ENCODE measurements at regions not wholly inside any gene's neighbourhood (a gene's known extent, or its start where the extent isn't known, plus 50 kb on each side); places are given as distances from the start of the nearest gene placed in this dataset.
"Not testable (repeated sequence)": the region's sequence is repeated elsewhere in the genome, so short reads cannot be mapped to it uniquely, and the experiment has no call there.

- no peaks in the 10 kb centered on the region for H3K27me3 Mint-ChIP-seq
- peaks cover 0 to 33% (median 8%) of the 10 kb centered on the region in 7 donors for H3K9me3 Mint-ChIP-seq
- DNase-seq (no peak), ATAC-seq (ENCODE audit: low read depth in 2 of 2) (no peak)
- Histone ChIP-seq H3K27me3 (ENCODE audit: control insufficient read depth, insufficient read depth, low read length) (no peaks in the 10 kb centered on the region), H3K9me3 (ENCODE audit: control insufficient read depth in 2 of 2, low read length in 2 of 2) (peaks cover 2 to 9% of the 10 kb centered on the region in 2 experiments), H3K36me3 (ENCODE audit: control insufficient read depth, insufficient read depth, low read length) (no peaks in the 10 kb centered on the region), H3K27ac (ENCODE audit: insufficient read depth, low read length, poor library complexity, severe bottlenecking) (no peak overlapping the region), H3K4me1 (ENCODE audit: control insufficient read depth, insufficient read depth, low read length, poor library complexity, severe bottlenecking) (no peaks in the 10 kb centered on the region), H3K4me3 (ENCODE audit: low read depth, low read length) (no peak overlapping the region)
- no peak overlapping the region for H3K27ac Mint-ChIP-seq
- H3K36me3 Mint-ChIP-seq = no peaks in the 10 kb centered on the region
- no peak overlapping the region for H3K4me3 Mint-ChIP-seq
- H3K4me1 Mint-ChIP-seq = peaks cover 0 to under 1% (median 0%) of the 10 kb centered on the region in 4 donors
These were observed 137.1 kb upstream of the FOXG1 start for GRCh38 chr14:28629328-28630004.

GRCh38 chr14:28630100-28630499 is 136.5 kb upstream of the FOXG1 start:
- Mint-ChIP-seq H3K27me3 (no peaks in the 10 kb centered on the region), H3K4me1 (peaks cover 0 to 5% (median 0%) of the 10 kb centered on the region in 4 donors), H3K36me3 (no peaks in the 10 kb centered on the region), H3K27ac (no peak overlapping the region), H3K4me3 (no peak overlapping the region), H3K9me3 (peaks cover 0 to 33% (median 8%) of the 10 kb centered on the region in 7 donors)
- Histone ChIP-seq H3K27ac (ENCODE audit: insufficient read depth, low read length, poor library complexity, severe bottlenecking) (no peak overlapping the region), H3K36me3 (ENCODE audit: control insufficient read depth, insufficient read depth, low read length) (no peaks in the 10 kb centered on the region), H3K4me1 (ENCODE audit: control insufficient read depth, insufficient read depth, low read length, poor library complexity, severe bottlenecking) (no peaks in the 10 kb centered on the region), H3K27me3 (ENCODE audit: control insufficient read depth, insufficient read depth, low read length) (no peaks in the 10 kb centered on the region), H3K4me3 (ENCODE audit: low read depth, low read length) (no peak overlapping the region), H3K9me3 (ENCODE audit: control insufficient read depth in 2 of 2, low read length in 2 of 2) (peaks cover 2 to 9% of the 10 kb centered on the region in 2 experiments)
- ATAC-seq (ENCODE audit: low read depth in 2 of 2) (no peak), DNase-seq (no peak)

- peaks cover 0 to 5% (median 0%) of the 10 kb centered on the region in 4 donors for H3K4me1 Mint-ChIP-seq
- no peaks in the 10 kb centered on the region for H3K27me3 ChIP-seq (ENCODE audit: control insufficient read depth, insufficient read depth, low read length)
- DNase-seq = peak in 1 of 3 donors; percentile 9
- H3K36me3 ChIP-seq (ENCODE audit: control insufficient read depth, insufficient read depth, low read length) = no peaks in the 10 kb centered on the region
- no peak for ATAC-seq (ENCODE audit: low read depth in 2 of 2)
- no peaks in the 10 kb centered on the region for H3K27me3 Mint-ChIP-seq
- H3K27ac ChIP-seq (ENCODE audit: insufficient read depth, low read length, poor library complexity, severe bottlenecking) = no peak overlapping the region
- no peak overlapping the region for H3K27ac Mint-ChIP-seq
- H3K4me3 Mint-ChIP-seq = no peak overlapping the region
- H3K36me3 Mint-ChIP-seq = no peaks in the 10 kb centered on the region
- H3K4me1 ChIP-seq (ENCODE audit: control insufficient read depth, insufficient read depth, low read length, poor library complexity, severe bottlenecking) = no peaks in the 10 kb centered on the region
- no peak overlapping the region for H3K4me3 ChIP-seq (ENCODE audit: low read depth, low read length)
- peaks cover 2 to 9% of the 10 kb centered on the region in 2 experiments for H3K9me3 ChIP-seq (ENCODE audit: control insufficient read depth in 2 of 2, low read length in 2 of 2)
- peaks cover 0 to 21% (median 8%) of the 10 kb centered on the region in 7 donors for H3K9me3 Mint-ChIP-seq
These were observed 131.2 kb upstream of the FOXG1 start for GRCh38 chr14:28635387-28635786.

- not testable (repeated sequence) for H3K27me3 ChIP-seq (ENCODE audit: control insufficient read depth, insufficient read depth, low read length); H3K36me3 Mint-ChIP-seq; H3K4me1 ChIP-seq (ENCODE audit: control insufficient read depth, insufficient read depth, low read length, poor library complexity, severe bottlenecking); H3K4me3 Mint-ChIP-seq; H3K27me3 Mint-ChIP-seq; H3K27ac ChIP-seq (ENCODE audit: insufficient read depth, low read length, poor library complexity, severe bottlenecking); DNase-seq; ATAC-seq (ENCODE audit: low read depth in 2 of 2); H3K4me3 ChIP-seq (ENCODE audit: low read depth, low read length); H3K4me1 Mint-ChIP-seq; H3K36me3 ChIP-seq (ENCODE audit: control insufficient read depth, insufficient read depth, low read length); H3K9me3 ChIP-seq (ENCODE audit: control insufficient read depth in 2 of 2, low read length in 2 of 2); H3K27ac Mint-ChIP-seq
- H3K9me3 Mint-ChIP-seq = peaks cover 0 to 19% (median 7%) of the 10 kb centered on the region in 7 donors
These were observed 130.8 kb upstream of the FOXG1 start for GRCh38 chr14:28635816-28636215.

GRCh38 chr14:28641189-28641588 is 125.4 kb upstream of the FOXG1 start:
- not testable (repeated sequence) for H3K36me3 ChIP-seq (ENCODE audit: control insufficient read depth, insufficient read depth, low read length); H3K27ac ChIP-seq (ENCODE audit: insufficient read depth, low read length, poor library complexity, severe bottlenecking); H3K9me3 ChIP-seq (ENCODE audit: control insufficient read depth in 2 of 2, low read length in 2 of 2); H3K27ac Mint-ChIP-seq; H3K4me3 ChIP-seq (ENCODE audit: low read depth, low read length); H3K4me1 Mint-ChIP-seq; ATAC-seq (ENCODE audit: low read depth in 2 of 2); H3K4me1 ChIP-seq (ENCODE audit: control insufficient read depth, insufficient read depth, low read length, poor library complexity, severe bottlenecking); DNase-seq; H3K36me3 Mint-ChIP-seq; H3K27me3 Mint-ChIP-seq; H3K27me3 ChIP-seq (ENCODE audit: control insufficient read depth, insufficient read depth, low read length); H3K4me3 Mint-ChIP-seq
- peaks cover 0 to 23% (median 7%) of the 10 kb centered on the region in 7 donors for H3K9me3 Mint-ChIP-seq

GRCh38 chr14:28651148-28651547 is 115.4 kb upstream of the FOXG1 start:
- ATAC-seq (ENCODE audit: low read depth in 2 of 2) (no peak), DNase-seq (no peak)
- Mint-ChIP-seq H3K4me1 (no peaks in the 10 kb centered on the region), H3K27me3 (no peaks in the 10 kb centered on the region), H3K36me3 (no peaks in the 10 kb centered on the region), H3K9me3 (peaks cover 3 to 34% (median 8%) of the 10 kb centered on the region in 7 donors), H3K4me3 (no peak overlapping the region), H3K27ac (no peak overlapping the region)
- no peaks in the 10 kb centered on the region for H3K27me3 ChIP-seq (ENCODE audit: control insufficient read depth, insufficient read depth, low read length)
- no peaks in the 10 kb centered on the region for H3K4me1 ChIP-seq (ENCODE audit: control insufficient read depth, insufficient read depth, low read length, poor library complexity, severe bottlenecking)
- H3K36me3 ChIP-seq (ENCODE audit: control insufficient read depth, insufficient read depth, low read length) = no peaks in the 10 kb centered on the region
- no peak overlapping the region for H3K4me3 ChIP-seq (ENCODE audit: low read depth, low read length)
- peaks cover 0 to 4% of the 10 kb centered on the region in 2 experiments for H3K9me3 ChIP-seq (ENCODE audit: control insufficient read depth in 2 of 2, low read length in 2 of 2)
- H3K27ac ChIP-seq (ENCODE audit: insufficient read depth, low read length, poor library complexity, severe bottlenecking) = no peak overlapping the region

- H3K4me1 Mint-ChIP-seq = no peaks in the 10 kb centered on the region
- Histone ChIP-seq H3K9me3 (ENCODE audit: control insufficient read depth in 2 of 2, low read length in 2 of 2) (no peaks in the 10 kb centered on the region), H3K27me3 (ENCODE audit: control insufficient read depth, insufficient read depth, low read length) (no peaks in the 10 kb centered on the region), H3K4me3 (ENCODE audit: low read depth, low read length) (no peak overlapping the region), H3K4me1 (ENCODE audit: control insufficient read depth, insufficient read depth, low read length, poor library complexity, severe bottlenecking) (no peaks in the 10 kb centered on the region), H3K36me3 (ENCODE audit: control insufficient read depth, insufficient read depth, low read length) (no peaks in the 10 kb centered on the region), H3K27ac (ENCODE audit: insufficient read depth, low read length, poor library complexity, severe bottlenecking) (no peak overlapping the region)
- H3K36me3 Mint-ChIP-seq = no peaks in the 10 kb centered on the region
- no peak overlapping the region for H3K4me3 Mint-ChIP-seq
- no peaks in the 10 kb centered on the region for H3K27me3 Mint-ChIP-seq
- ATAC-seq (ENCODE audit: low read depth in 2 of 2) (no peak), DNase-seq (no peak)
- H3K9me3 Mint-ChIP-seq = peaks cover 0 to 25% (median 4%) of the 10 kb centered on the region in 7 donors
- no peak overlapping the region for H3K27ac Mint-ChIP-seq
These were observed 113.8 kb upstream of the FOXG1 start for GRCh38 chr14:28652782-28653181.

- Mint-ChIP-seq H3K9me3 (peaks cover 0 to 20% (median 3%) of the 10 kb centered on the region in 7 donors), H3K4me3 (no peak overlapping the region), H3K4me1 (no peaks in the 10 kb centered on the region), H3K27ac (no peak overlapping the region), H3K27me3 (no peaks in the 10 kb centered on the region), H3K36me3 (no peaks in the 10 kb centered on the region)
- no peaks in the 10 kb centered on the region for H3K27me3 ChIP-seq (ENCODE audit: control insufficient read depth, insufficient read depth, low read length)
- H3K9me3 ChIP-seq (ENCODE audit: control insufficient read depth in 2 of 2, low read length in 2 of 2) = peaks cover 0 to 5% of the 10 kb centered on the region in 2 experiments
- no peak overlapping the region for H3K27ac ChIP-seq (ENCODE audit: insufficient read depth, low read length, poor library complexity, severe bottlenecking)
- DNase-seq = no peak
- no peak overlapping the region for H3K4me3 ChIP-seq (ENCODE audit: low read depth, low read length)
- no peaks in the 10 kb centered on the region for H3K4me1 ChIP-seq (ENCODE audit: control insufficient read depth, insufficient read depth, low read length, poor library complexity, severe bottlenecking)
- no peak for ATAC-seq (ENCODE audit: low read depth in 2 of 2)
- H3K36me3 ChIP-seq (ENCODE audit: control insufficient read depth, insufficient read depth, low read length) = no peaks in the 10 kb centered on the region
These were observed 113.1 kb upstream of the FOXG1 start for GRCh38 chr14:28653521-28653920.

All from CD4-positive, CD25-positive, alpha-beta regulatory T cell (primary cell).